Epithelial cell of proximal tubule (primary cell): ENCODE measurements at regions not wholly inside any gene's neighbourhood (a gene's known extent, or its start where the extent isn't known, plus 50 kb on each side); places are given as distances from the start of the nearest gene placed in this dataset.

ENCODE experiments used
- DNase-seq: peaks from one replicate; pipeline ENCODE4 v3.0.0-alpha.2; 2011; ENCODE audit warnings: low read depth
- H3K4me3 ChIP-seq: 2 replicates; pipeline ENCODE4 v1.5.1; 2011; ENCODE audit warnings: low read depth, mild to moderate bottlenecking, low read length
- CTCF ChIP-seq: conservative IDR thresholded peaks from 2 replicates; pipeline ENCODE4 v1.5.1; 2012; ENCODE audit warnings: low read depth, mild to moderate bottlenecking, low read length

- no peak for TF ChIP-seq CTCF
- no peak for DNase-seq
- H3K4me3 ChIP-seq, result no peak overlapping the region
These were observed 1090.9 kb downstream of the ROBO2 start for GRCh38 chr3:78130741-78131290.

GRCh38 chr3:78134496-78134895 is 1094.6 kb downstream of the ROBO2 start:
- TF ChIP-seq CTCF, result no peak
- H3K4me3 ChIP-seq, result no peak overlapping the region
- DNase-seq, result no peak

- no peak for DNase-seq
- TF ChIP-seq CTCF, result no peak
These were observed 1099.3 kb downstream of the ROBO2 start for GRCh38 chr3:78139166-78139565.

GRCh38 chr3:78140274-78140673 is 1100.4 kb downstream of the ROBO2 start:
- H3K4me3 ChIP-seq, result no peak overlapping the region
- no peak for TF ChIP-seq CTCF
- no peak for DNase-seq

More at GRCh38 chr3:78139166-78139565, 1099.3 kb downstream of the ROBO2 start:
- H3K4me3 ChIP-seq, result no peak overlapping the region

GRCh38 chr3:78140866-78141265 is 1101.0 kb downstream of the ROBO2 start:
- TF ChIP-seq CTCF, result no peak
- no peak for DNase-seq
- no peak overlapping the region for H3K4me3 ChIP-seq

- no peak for TF ChIP-seq CTCF
- DNase-seq, result no peak
- H3K4me3 ChIP-seq, result no peak overlapping the region
These were observed 1101.4 kb downstream of the ROBO2 start for GRCh38 chr3:78141269-78141668.

GRCh38 chr3:78143000-78143399 is 1103.1 kb downstream of the ROBO2 start:
- no peak overlapping the region for H3K4me3 ChIP-seq
- TF ChIP-seq CTCF, result no peak
- DNase-seq, result no peak
